HG02852 (cell line): ENCODE measurements at regions not wholly inside any gene's neighbourhood (a gene's known extent, or its start where the extent isn't known, plus 50 kb on each side); places are given as distances from the start of the nearest gene placed in this dataset.
"Not testable (repeated sequence)": the region's sequence is repeated elsewhere in the genome, so short reads cannot be mapped to it uniquely, and the experiment has no call there.

Experiments
- ATAC-seq: cut with Tn5 transposase; IDR thresholded peaks from one replicate; pipeline ENCODE4 v1.9.1; 2021; ENCODE audit warnings: mild to moderate bottlenecking, moderate library complexity; ENCODE audit not compliant: unreplicated experiment

- no peak for ATAC-seq
Observed at GRCh38 chr3:95215437-95215957, 1152.6 kb downstream of the NSUN3 start.

- ATAC-seq: no peak
Observed at GRCh38 chr3:95217661-95218060, 1154.8 kb downstream of the NSUN3 start.

GRCh38 chr3:95218484-95218883 lies 1155.6 kb downstream of the NSUN3 start:
- no peak for ATAC-seq

- no peak for ATAC-seq
Observed at GRCh38 chr3:95226437-95226836, 1163.6 kb downstream of the NSUN3 start.

GRCh38 chr3:95227092-95227491 lies 1164.2 kb downstream of the NSUN3 start:
- no peak for ATAC-seq

GRCh38 chr3:95228416-95228815 lies 1165.6 kb downstream of the NSUN3 start:
- ATAC-seq: no peak

- no peak for ATAC-seq
Observed at GRCh38 chr3:95235916-95236315, 1173.1 kb downstream of the NSUN3 start.

GRCh38 chr3:95237783-95238182 lies 1174.9 kb downstream of the NSUN3 start:
- no peak for ATAC-seq

- ATAC-seq: no peak
Observed at GRCh38 chr3:95240395-95240794, 1177.5 kb downstream of the NSUN3 start.

- ATAC-seq: not testable (repeated sequence)
Observed at GRCh38 chr3:95241256-95241655, 1178.4 kb downstream of the NSUN3 start.

- ATAC-seq: no peak
Observed at GRCh38 chr3:95246413-95246812, 1183.6 kb downstream of the NSUN3 start.

GRCh38 chr3:95254061-95254460 lies 1191.2 kb downstream of the NSUN3 start:
- ATAC-seq: no peak

- no peak for ATAC-seq
Observed at GRCh38 chr3:95254758-95255157, 1191.9 kb downstream of the NSUN3 start.

GRCh38 chr3:95265129-95265528 lies 1202.3 kb downstream of the NSUN3 start:
- no peak for ATAC-seq

GRCh38 chr3:95271395-95271794 lies 1208.5 kb downstream of the NSUN3 start:
- ATAC-seq: no peak

- no peak for ATAC-seq
Observed at GRCh38 chr3:95272166-95272565, 1209.3 kb downstream of the NSUN3 start.

GRCh38 chr3:95272781-95273180 lies 1209.9 kb downstream of the NSUN3 start:
- no peak for ATAC-seq

GRCh38 chr3:95277613-95278012 lies 1214.8 kb downstream of the NSUN3 start:
- no peak for ATAC-seq

- no peak for ATAC-seq
Observed at GRCh38 chr3:95280711-95281352, 1218.0 kb downstream of the NSUN3 start.

- ATAC-seq: no peak
Observed at GRCh38 chr3:95289295-95289694, 1226.4 kb downstream of the NSUN3 start.

- ATAC-seq: no peak
Observed at GRCh38 chr3:95297581-95297980, 1234.7 kb downstream of the NSUN3 start.

GRCh38 chr3:95302044-95302443 lies 1239.2 kb downstream of the NSUN3 start:
- ATAC-seq: no peak

GRCh38 chr3:95310560-95310959 lies 1247.7 kb downstream of the NSUN3 start:
- no peak for ATAC-seq
